IMR-90 (cell line): ENCODE measurements at regions not wholly inside any gene's neighbourhood (a gene's known extent, or its start where the extent isn't known, plus 50 kb on each side); places are given as distances from the start of the nearest gene placed in this dataset.

Experiments used
- ATAC-seq: fragments of 200-7000 bp; cut with Tn5 transposase; 2 replicates; pipeline ENCODE4 v1.9.1; 2020; ENCODE audit warnings: low read depth, mild to moderate bottlenecking, moderate library complexity
- BruUV-seq: library from RNA; stranded (reverse); fragments of 400-500 nt; replicated peaks from 2 replicates; lab custom pipeline; 2021; lab: Mats Ljungman, UMichigan
- CTCF ChIA-PET: fragments of 300-600 bp; formaldehyde crosslinking; extraction: SDS; loops from one replicate; lab custom pipeline; 2021; ENCODE audit warnings: antibody characterized with exemption; lab: Yijun Ruan, JAX
- POLR2A ChIA-PET: fragments of 300-600 bp; sonication (Branson Sonifier 250); formaldehyde crosslinking; loops from one replicate; lab custom pipeline; 2022; ENCODE audit warnings: antibody characterized with exemption; ENCODE audit not compliant: unreplicated experiment; lab: Charles Lee
- DNase-seq: peaks from one replicate; pipeline ENCODE4 v3.0.0; 2013
- H2AFZ ChIP-seq: replicated peaks from 2 replicates; pipeline ENCODE3; 2013; ENCODE audit warnings: low read length, mild to moderate bottlenecking; ENCODE audit not compliant: poor library complexity
- H2AK5ac ChIP-seq: 2 replicates; pipeline ENCODE4 v1.6.1; 2013; ENCODE audit warnings: low read depth, low read length, inconsistent platforms
- H2AK9ac ChIP-seq: replicated peaks from 2 replicates; pipeline ENCODE3; 2013; ENCODE audit warnings: mild to moderate bottlenecking, low read depth, low read length, moderate library complexity; ENCODE audit not compliant: poor library complexity
- H2BK120ac ChIP-seq: 2 replicates; pipeline ENCODE4 v1.6.1; 2013; ENCODE audit warnings: low read depth, low read length, inconsistent platforms
- H2BK15ac ChIP-seq: 3 replicates; pipeline ENCODE4 v1.6.1; 2013; ENCODE audit warnings: low read depth, low read length, inconsistent platforms
- H2BK20ac ChIP-seq: 2 replicates; pipeline ENCODE4 v1.6.1; 2013; ENCODE audit warnings: low read depth, mild to moderate bottlenecking, inconsistent platforms, low read length, moderate library complexity
- H2BK5ac ChIP-seq: 2 replicates; pipeline ENCODE4 v1.6.1; 2013; ENCODE audit warnings: mild to moderate bottlenecking, low read depth, low read length, inconsistent platforms; ENCODE audit not compliant: poor library complexity, severe bottlenecking
- H3K14ac ChIP-seq: replicated peaks from 2 replicates; pipeline ENCODE4 v1.6.1; 2013; ENCODE audit warnings: low read depth, low read length, inconsistent platforms
- H3K18ac ChIP-seq: 2 replicates; pipeline ENCODE4 v1.6.1; 2013; ENCODE audit warnings: low read depth, low read length, control low read depth
- H3K23ac ChIP-seq: 2 replicates; pipeline ENCODE4 v1.6.1; 2013; ENCODE audit warnings: low read depth, low read length, inconsistent platforms
- H3K27ac ChIP-seq: 2 replicates; pipeline ENCODE4 v1.5.1; 2013; ENCODE audit warnings: mild to moderate bottlenecking, control low read depth, low read length; ENCODE audit not compliant: insufficient read depth
- H3K27me3 ChIP-seq: 2 replicates; pipeline ENCODE4 v1.6.1; 2013; ENCODE audit warnings: low read length; ENCODE audit not compliant: control insufficient read depth, insufficient read depth
- H3K36me3 ChIP-seq: 2 replicates; pipeline ENCODE4 v1.6.1; 2013; ENCODE audit warnings: low read length, mixed read lengths; ENCODE audit not compliant: control insufficient read depth, insufficient read depth
- H3K4ac ChIP-seq: 2 replicates; pipeline ENCODE4 v1.6.1; 2013; ENCODE audit warnings: low read depth, low read length, inconsistent platforms
- H3K4me1 ChIP-seq: 2 replicates; pipeline ENCODE4 v1.6.1; 2013; ENCODE audit warnings: low read length, mixed read lengths; ENCODE audit not compliant: control insufficient read depth, insufficient read depth
- H3K4me2 ChIP-seq: 2 replicates; pipeline ENCODE4 v1.6.1; 2013; ENCODE audit warnings: low read depth, mild to moderate bottlenecking, control low read depth, low read length, moderate library complexity
- H3K4me3 ChIP-seq: 2 replicates; pipeline ENCODE4 v1.5.1; 2013; ENCODE audit warnings: low read depth, mild to moderate bottlenecking, control low read depth, low read length, moderate library complexity; ENCODE audit not compliant: insufficient read depth
- H3K56ac ChIP-seq: 2 replicates; pipeline ENCODE4 v1.6.1; 2013; ENCODE audit warnings: low read length, inconsistent platforms; ENCODE audit not compliant: insufficient read depth; ENCODE audit errors: extremely low read depth
- H3K79me1 ChIP-seq, 2 experiments: 2 replicates each; pipeline ENCODE4 v1.6.1; 2013; ENCODE audit warnings: low read length in 2 of 2, inconsistent platforms in 1 of 2, low read depth in 1 of 2
- H3K9ac ChIP-seq: 2 replicates; pipeline ENCODE4 v1.6.1; 2013; ENCODE audit warnings: low read depth, low read length, control low read depth
- H3K9me1 ChIP-seq: 2 replicates; pipeline ENCODE4 v1.6.1; 2013; ENCODE audit warnings: low read length, inconsistent platforms; ENCODE audit not compliant: insufficient read depth
- H3K9me3 ChIP-seq: 2 replicates; pipeline ENCODE4 v1.6.1; 2013; ENCODE audit warnings: low read length; ENCODE audit not compliant: control insufficient read depth, insufficient read depth
- H4K20me1 ChIP-seq: 2 replicates; pipeline ENCODE4 v1.6.1; 2013; ENCODE audit warnings: low read length, inconsistent platforms; ENCODE audit not compliant: insufficient read depth
- H4K5ac ChIP-seq: 2 replicates; pipeline ENCODE4 v1.6.1; 2013; ENCODE audit warnings: mild to moderate bottlenecking, low read depth, low read length, control low read depth
- H4K8ac ChIP-seq, 2 experiments: 2 replicates each; pipeline ENCODE4 v1.6.1; 2013; ENCODE audit warnings: low read depth in 2 of 2, low read length in 2 of 2, control low read depth in 1 of 2, inconsistent platforms in 1 of 2
- H4K91ac ChIP-seq: 2 replicates; pipeline ENCODE4 v1.6.1; 2013; ENCODE audit warnings: low read depth, low read length, inconsistent platforms; ENCODE audit not compliant: insufficient read depth
- BHLHE40 ChIP-seq: fragments of 150-350 bp; IDR thresholded peaks from 2 replicates; pipeline ENCODE4 v1.6.1; 2016; ENCODE audit warnings: mild to moderate bottlenecking, low read depth, low read length
- CEBPB ChIP-seq: IDR thresholded peaks from 2 replicates; pipeline ENCODE4 v1.6.1; 2012; ENCODE audit warnings: low read depth, low read length, improper control_type of control experiment
- CHD1 ChIP-seq: IDR thresholded peaks from 2 replicates; pipeline ENCODE4 v1.6.1; 2012; ENCODE audit warnings: low read depth, low read length, improper control_type of control experiment
- FOS ChIP-seq: fragments of 150-350 bp; IDR thresholded peaks from 2 replicates; pipeline ENCODE4 v1.6.1; 2016; ENCODE audit warnings: low read depth, low read length
- MAZ ChIP-seq: IDR thresholded peaks from 2 replicates; pipeline ENCODE4 v1.6.1; 2012; ENCODE audit warnings: low read depth, mild to moderate bottlenecking, low read length, improper control_type of control experiment, moderate library complexity, borderline replicate concordance
- MXI1 ChIP-seq: IDR thresholded peaks from 2 replicates; pipeline ENCODE4 v1.6.1; 2012; ENCODE audit warnings: low read depth, mild to moderate bottlenecking, low read length, moderate library complexity, borderline replicate concordance
- RAD21 ChIP-seq: IDR thresholded peaks from 2 replicates; pipeline ENCODE4 v1.6.1; 2012; ENCODE audit warnings: low read length, improper control_type of control experiment
- RCOR1 ChIP-seq: IDR thresholded peaks from 2 replicates; pipeline ENCODE4 v1.6.1; 2012; ENCODE audit warnings: mild to moderate bottlenecking, low read length, improper control_type of control experiment; ENCODE audit not compliant: insufficient replicate concordance
- RFX5 ChIP-seq: IDR thresholded peaks from 2 replicates; pipeline ENCODE4 v1.8.0; 2012; ENCODE audit warnings: low read depth, mild to moderate bottlenecking, low read length, moderate library complexity
- SMC3 ChIP-seq: fragments of 150-350 bp; IDR thresholded peaks from 2 replicates; pipeline ENCODE4 v1.6.1; 2016; ENCODE audit warnings: low read depth, mild to moderate bottlenecking, antibody characterized with exemption, low read length, moderate library complexity
- whole genome bisulfite sequencing, 2 experiments: methylation state at CpG; one replicate each; pipeline versions ENCODE4 v1.1.5 to v1.1.7; 2013; ENCODE audit warnings: missing lambda C conversion rate in 2 of 2; ENCODE audit not compliant: insufficient read length in 1 of 2; ENCODE audit errors: extremely low coverage in 2 of 2; 5-methylcytosine and 5-hydroxymethylcytosine counted together
- dilution Hi-C: fragments of 300-500 bp; cut with HindIII; formaldehyde crosslinking; loops from one replicate; pipeline ENCODE4 v1.14.3; 2018; ENCODE audit warnings: low sequenced_read_pairs; ENCODE audit not compliant: unreplicated experiment
- in situ Hi-C: fragments of 300-500 bp; cut with MboI; formaldehyde crosslinking; loops from 3 replicates; pipeline ENCODE4 v1.14.3; 2019; ENCODE audit warnings: low sequenced_read_pairs, inconsistent platforms, mixed read lengths
- intact Hi-C: fragments of 100-400 bp; cut with micrococcal nuclease; formaldehyde crosslinking; loops from 2 replicates; pipeline ENCODE4 v1.10.0; 2022
- TF ChIP-seq, protein P1 (sequence below): fragments of 150-350 bp; IDR thresholded peaks from 2 replicates; pipeline ENCODE4 v1.6.1; 2017; ENCODE audit warnings: mild to moderate bottlenecking, antibody characterized with exemption, low read length, low read depth

DNA sequence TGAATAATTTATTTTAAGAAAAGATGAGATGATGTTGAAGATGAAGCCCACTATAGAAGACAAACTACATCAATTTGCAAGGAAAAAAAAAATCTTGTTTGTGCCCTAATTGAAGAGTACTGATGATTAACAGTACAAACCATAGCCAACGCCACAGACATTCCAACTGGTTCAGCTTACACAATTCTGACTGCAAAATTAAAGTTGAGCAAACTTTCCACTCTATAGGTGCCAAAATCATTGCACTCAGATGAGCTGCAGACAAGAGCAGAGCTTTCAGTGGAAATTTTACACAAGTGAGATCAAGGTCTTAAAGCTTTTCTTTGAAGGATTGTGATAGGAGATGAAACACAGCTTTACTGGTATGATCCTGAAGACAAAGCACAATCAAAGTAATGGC is 85.3 kb downstream of the OGFRL1 start:
- Histone ChIP-seq H2BK15ac (no peak overlapping the region), H3K4ac (no peak overlapping the region), H4K91ac (no peak overlapping the region), H3K56ac (no peak overlapping the region), H3K79me1 (peaks cover 11 to 34% of the 10 kb centered on the region in 2 experiments), H3K4me2 (no peak overlapping the region), H3K18ac (no peak overlapping the region), H2AK9ac (no peak overlapping the region), H3K9me3 (no peaks in the 10 kb centered on the region), H2AFZ (no peak overlapping the region), H3K27me3 (no peaks in the 10 kb centered on the region), H4K5ac (no peak overlapping the region), H4K8ac (no peak overlapping the region), H3K14ac (no peak overlapping the region), H3K4me3 (no peak overlapping the region), H2BK5ac (no peak overlapping the region), H3K36me3 (no peaks in the 10 kb centered on the region; the same call in 1 of the 2 replicates), H2BK120ac (no peak overlapping the region), H3K27ac (no peak overlapping the region), H2BK20ac (no peak overlapping the region), H3K9ac (no peak overlapping the region), H3K4me1 (no peaks in the 10 kb centered on the region), H4K20me1 (no peaks in the 10 kb centered on the region), H3K9me1 (0 out of 2 replicates have a peak, but pooled peaks cover 4% of the 10 kb centered on the region), H3K23ac (no peak overlapping the region), H2AK5ac (no peak overlapping the region)
- dilution Hi-C loops = loop anchor here (25.0 kb wide), 1 partner anchor 187 kb away; no protein-coding TSS in a partner anchor
- in situ Hi-C loops = no loop called here
- TF ChIP-seq SMC3 = no peak
- no peak for TF ChIP-seq MAZ
- TF ChIP-seq BHLHE40 = no peak
- TF ChIP-seq MXI1 = no peak
- TF ChIP-seq RCOR1 = no peak
- TF ChIP-seq CHD1 = no peak
- TF ChIP-seq FOS = no peak
- TF ChIP-seq RFX5 = no peak
- no peak for TF ChIP-seq CEBPB
- TF ChIP-seq RAD21 = no peak
- TF ChIP-seq, protein P1, sequence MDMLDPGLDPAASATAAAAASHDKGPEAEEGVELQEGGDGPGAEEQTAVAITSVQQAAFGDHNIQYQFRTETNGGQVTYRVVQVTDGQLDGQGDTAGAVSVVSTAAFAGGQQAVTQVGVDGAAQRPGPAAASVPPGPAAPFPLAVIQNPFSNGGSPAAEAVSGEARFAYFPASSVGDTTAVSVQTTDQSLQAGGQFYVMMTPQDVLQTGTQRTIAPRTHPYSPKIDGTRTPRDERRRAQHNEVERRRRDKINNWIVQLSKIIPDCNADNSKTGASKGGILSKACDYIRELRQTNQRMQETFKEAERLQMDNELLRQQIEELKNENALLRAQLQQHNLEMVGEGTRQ = no peak
- intact Hi-C loops = no loop called here
- no CpG with 5 or more reads among the region's 1 CpG for WGBS, 2 experiments
- POLR2A ChIA-PET = no interaction called here
- CTCF ChIA-PET = interaction anchor here (1.4 kb wide), 1 partner anchor 15 kb away, joined by 3 read pairs; no protein-coding TSS in a partner anchor
- no TSS peak for BruUV-seq
- no peak for ATAC-seq
- DNase-seq = no peak
